ENCODE measurements at regions not wholly inside any gene's neighbourhood (a gene's known extent, or its start where the extent isn't known, plus 50 kb on each side); places are given as distances from the start of the nearest gene placed in this dataset.

GRCh38 chr12:47558625-47559345 lies 147.0 kb downstream of the RPAP3 start:
- 88% methylated on average over 5 of the region's 5 CpGs for WGBS (ENCODE audit: low lambda C conversion rate, missing lambda C conversion rate)
- Histone ChIP-seq H3K9me2 (replicated peaks; ENCODE audit: insufficient read depth) (no peaks in the 10 kb centered on the region), H3K4me3 (no peak overlapping the region), H3K27ac (no peak overlapping the region), H4K20me1 (ENCODE audit: insufficient read depth, poor library complexity, severe bottlenecking) (no peaks in the 10 kb centered on the region), H3K9me3 (ENCODE audit: low read depth) (no peaks in the 10 kb centered on the region), H3K36me3 (replicated peaks; ENCODE audit: insufficient read depth, low read depth) (no peaks in the 10 kb centered on the region), H2AFZ (no peak overlapping the region), H3K4me1 (ENCODE audit: insufficient read depth) (no peaks in the 10 kb centered on the region), H3K79me2 (no peaks in the 10 kb centered on the region), H3K4me2 (no peak overlapping the region), H3K27me3 (no peaks in the 10 kb centered on the region)
- TF ChIP-seq EZH2 (IDR thresholded peaks at IDR 0.05; ENCODE audit: borderline replicate concordance) (no peak), CTCF (IDR thresholded peaks at IDR 0.05; ENCODE audit: poor library complexity) (no peak), EZH2phosphoT487 (IDR thresholded peaks at IDR 0.05; ENCODE audit: low read depth, severe bottlenecking, unreplicated experiment) (no peak)
- DNase-seq (ENCODE audit: low spot score), result no peak

- no peak overlapping the region for H3K27ac ChIP-seq
- no peak overlapping the region for H3K4me2 ChIP-seq
- no peaks in the 10 kb centered on the region for H3K79me2 ChIP-seq
- no peaks in the 10 kb centered on the region for H3K36me3 ChIP-seq (replicated peaks; ENCODE audit: insufficient read depth, low read depth)
- no peaks in the 10 kb centered on the region for H3K9me3 ChIP-seq (ENCODE audit: low read depth)
- H3K27me3 ChIP-seq, result no peaks in the 10 kb centered on the region
- TF ChIP-seq EZH2phosphoT487 (IDR thresholded peaks at IDR 0.05; ENCODE audit: low read depth, severe bottlenecking, unreplicated experiment), result no peak
- TF ChIP-seq CTCF (IDR thresholded peaks at IDR 0.05; ENCODE audit: poor library complexity), result no peak
- TF ChIP-seq EZH2 (IDR thresholded peaks at IDR 0.05; ENCODE audit: borderline replicate concordance), result no peak
- no peak for DNase-seq (ENCODE audit: low spot score)
- H3K4me3 ChIP-seq, result no peak overlapping the region
- 81% methylated on average over 5 of the region's 5 CpGs for WGBS (ENCODE audit: low lambda C conversion rate, missing lambda C conversion rate)
- no peak overlapping the region for H2AFZ ChIP-seq
- H4K20me1 ChIP-seq (ENCODE audit: insufficient read depth, poor library complexity, severe bottlenecking), result no peaks in the 10 kb centered on the region
- no peaks in the 10 kb centered on the region for H3K4me1 ChIP-seq (ENCODE audit: insufficient read depth)
- no peaks in the 10 kb centered on the region for H3K9me2 ChIP-seq (replicated peaks; ENCODE audit: insufficient read depth)
Observed at GRCh38 chr12:47557386-47557785, 148.4 kb downstream of the RPAP3 start.

- DNase-seq (ENCODE audit: low spot score), result no peak
- H3K4me2 ChIP-seq, result no peak overlapping the region
Observed at GRCh38 chr12:47556261-47557030, 149.4 kb downstream of the RPAP3 start.

More at GRCh38 chr12:47556261-47557030, 149.4 kb downstream of the RPAP3 start:
- WGBS (ENCODE audit: low lambda C conversion rate, missing lambda C conversion rate), result 80% methylated on average over 4 of the region's 4 CpGs
- Histone ChIP-seq H3K27ac (no peak overlapping the region), H3K9me3 (ENCODE audit: low read depth) (no peaks in the 10 kb centered on the region), H3K4me3 (no peak overlapping the region), H3K79me2 (no peaks in the 10 kb centered on the region), H3K4me1 (ENCODE audit: insufficient read depth) (no peaks in the 10 kb centered on the region), H4K20me1 (ENCODE audit: insufficient read depth, poor library complexity, severe bottlenecking) (no peaks in the 10 kb centered on the region), H3K36me3 (replicated peaks; ENCODE audit: insufficient read depth, low read depth) (no peaks in the 10 kb centered on the region), H3K9me2 (replicated peaks; ENCODE audit: insufficient read depth) (no peaks in the 10 kb centered on the region), H2AFZ (no peak overlapping the region), H3K27me3 (no peaks in the 10 kb centered on the region)
- no peak for TF ChIP-seq EZH2 (IDR thresholded peaks at IDR 0.05; ENCODE audit: borderline replicate concordance)
- no peak for TF ChIP-seq CTCF (IDR thresholded peaks at IDR 0.05; ENCODE audit: poor library complexity)
- no peak for TF ChIP-seq EZH2phosphoT487 (IDR thresholded peaks at IDR 0.05; ENCODE audit: low read depth, severe bottlenecking, unreplicated experiment)
